HEK293T (cell line): ENCODE measurements at regions not wholly inside any gene's neighbourhood (a gene's known extent, or its start where the extent isn't known, plus 50 kb on each side); places are given as distances from the start of the nearest gene placed in this dataset.

Source experiments
- CTCF ChIA-PET: fragments of 350-600 bp; formaldehyde crosslinking; extraction: SDS; loops from one replicate; lab custom pipeline; 2021; ENCODE audit warnings: antibody characterized with exemption, inconsistent platforms; lab: Yijun Ruan, JAX
- POLR2A ChIA-PET: fragments of 350-600 bp; formaldehyde crosslinking; extraction: SDS; loops from one replicate; lab custom pipeline; 2020; ENCODE audit warnings: antibody characterized with exemption, inconsistent platforms; lab: Yijun Ruan, JAX
- DNase-seq: peaks from one replicate; pipeline ENCODE4 v3.0.0; 2012; ENCODE audit warnings: mixed read lengths; ENCODE audit errors: extremely low spot score
- ARNT ChIP-seq: fragments of 450-650 bp; IDR thresholded peaks from 2 replicates; pipeline ENCODE4 v1.6.1; 2017; ENCODE audit warnings: mild to moderate bottlenecking
- BHLHE40 ChIP-seq: fragments of 450-650 bp; IDR thresholded peaks from 2 replicates; pipeline ENCODE4 v1.6.1; 2016; ENCODE audit warnings: mild to moderate bottlenecking, moderate library complexity, borderline replicate concordance
- CTBP1 ChIP-seq: fragments of 450-650 bp; IDR thresholded peaks from 2 replicates; pipeline ENCODE4 v1.6.1; 2016; ENCODE audit warnings: borderline replicate concordance
- ELF4 ChIP-seq: fragments of 450-650 bp; IDR thresholded peaks from 2 replicates; pipeline ENCODE4 v1.6.1; 2017; ENCODE audit warnings: antibody characterized with exemption
- FOXA1 ChIP-seq: fragments of 450-650 bp; IDR thresholded peaks from 2 replicates; pipeline ENCODE4 v1.6.1; 2016; ENCODE audit warnings: mild to moderate bottlenecking
- FOXK2 ChIP-seq: fragments of 450-650 bp; IDR thresholded peaks from 2 replicates; pipeline ENCODE4 v1.6.1; 2016; ENCODE audit warnings: mild to moderate bottlenecking
- FOXM1 ChIP-seq: fragments of 450-650 bp; IDR thresholded peaks from 2 replicates; pipeline ENCODE4 v1.6.1; 2017; ENCODE audit warnings: mild to moderate bottlenecking, borderline replicate concordance
- HDGF ChIP-seq: fragments of 450-650 bp; IDR thresholded peaks from 2 replicates; pipeline ENCODE4 v1.6.1; 2017; ENCODE audit warnings: antibody characterized with exemption, borderline replicate concordance
- L3MBTL2 ChIP-seq: fragments of 450-650 bp; conservative IDR thresholded peaks from 2 replicates; pipeline ENCODE4 v1.6.1; 2016; ENCODE audit warnings: mild to moderate bottlenecking
- LEF1 ChIP-seq: fragments of 450-650 bp; IDR thresholded peaks from 2 replicates; pipeline ENCODE4 v1.6.1; 2017; ENCODE audit warnings: mild to moderate bottlenecking, borderline replicate concordance
- NFRKB ChIP-seq: fragments of 450-650 bp; IDR thresholded peaks from 2 replicates; pipeline ENCODE4 v1.6.1; 2016; ENCODE audit warnings: mild to moderate bottlenecking, moderate library complexity
- PKNOX1 ChIP-seq: fragments of 450-650 bp; IDR thresholded peaks from 2 replicates; pipeline ENCODE4 v1.6.1; 2016
- SP1 ChIP-seq: fragments of 450-650 bp; IDR thresholded peaks from 2 replicates; pipeline ENCODE4 v1.6.1; 2017
- SUZ12 ChIP-seq: fragments of 450-650 bp; IDR thresholded peaks from 2 replicates; pipeline ENCODE4 v1.6.1; 2016; ENCODE audit warnings: mild to moderate bottlenecking
- TARDBP ChIP-seq: fragments of 450-650 bp; IDR thresholded peaks from 2 replicates; pipeline ENCODE4 v1.6.1; 2016
- ZNF384 ChIP-seq: fragments of 450-650 bp; IDR thresholded peaks from 2 replicates; pipeline ENCODE4 v1.6.1; 2016

DNA sequence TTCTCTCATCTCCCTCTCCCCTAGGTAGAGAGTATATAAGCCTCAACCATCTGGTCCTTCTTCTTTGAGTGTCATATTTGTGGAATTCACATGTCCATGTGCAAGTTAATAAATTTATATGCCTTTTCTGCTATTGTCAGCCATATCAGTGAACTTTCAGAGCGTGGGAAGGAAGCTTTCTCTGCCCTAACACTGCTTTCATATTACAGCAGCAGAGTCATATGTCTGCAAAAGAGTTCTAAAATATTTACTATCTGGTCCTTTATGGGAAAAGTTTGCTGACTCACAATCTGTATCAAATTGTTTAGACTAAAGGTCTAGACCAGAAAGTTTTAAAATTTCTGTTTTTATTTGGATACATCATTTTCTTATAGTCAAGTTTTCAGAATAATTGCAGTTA is 669.0 kb downstream of the LRRC70 start:
- POLR2A ChIA-PET: no interaction called here
- no peak for DNase-seq
- CTCF ChIA-PET: no interaction called here
- TF ChIP-seq LEF1 (no peak), TARDBP (no peak), HDGF (no peak), PKNOX1 (no peak), ARNT (no peak), ELF4 (no peak), FOXA1 (no peak), FOXK2 (no peak), SP1 (no peak), BHLHE40 (no peak), ZNF384 (no peak), L3MBTL2 (no peak)

DNA sequence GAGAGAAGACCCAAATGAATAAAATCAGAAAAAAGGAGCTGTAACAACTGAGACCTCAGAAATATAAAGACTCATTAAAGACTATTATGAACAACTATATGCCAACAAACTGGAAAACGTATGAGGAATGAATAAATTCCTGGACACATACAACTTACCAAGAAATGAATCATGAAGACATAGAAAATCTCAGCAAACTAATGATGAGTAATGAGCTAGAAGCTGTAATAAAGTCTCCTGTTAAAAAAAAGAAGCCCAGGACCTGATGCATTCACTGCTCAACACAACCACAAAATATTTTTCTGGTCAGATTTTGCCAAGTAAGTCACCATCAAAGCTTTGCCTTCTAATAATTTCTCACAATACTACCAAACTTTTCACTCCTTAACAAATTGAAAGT is 666.7 kb downstream of the LRRC70 start:
- DNase-seq: no peak
- TF ChIP-seq TARDBP: no peak
- TF ChIP-seq ELF4: no peak
- TF ChIP-seq HDGF: no peak
- TF ChIP-seq L3MBTL2: no peak
- TF ChIP-seq ZNF384: no peak
- no peak for TF ChIP-seq FOXA1
- TF ChIP-seq CTBP1: no peak
- ChIA-PET POLR2A (no interaction called here), CTCF (no interaction called here)

DNA sequence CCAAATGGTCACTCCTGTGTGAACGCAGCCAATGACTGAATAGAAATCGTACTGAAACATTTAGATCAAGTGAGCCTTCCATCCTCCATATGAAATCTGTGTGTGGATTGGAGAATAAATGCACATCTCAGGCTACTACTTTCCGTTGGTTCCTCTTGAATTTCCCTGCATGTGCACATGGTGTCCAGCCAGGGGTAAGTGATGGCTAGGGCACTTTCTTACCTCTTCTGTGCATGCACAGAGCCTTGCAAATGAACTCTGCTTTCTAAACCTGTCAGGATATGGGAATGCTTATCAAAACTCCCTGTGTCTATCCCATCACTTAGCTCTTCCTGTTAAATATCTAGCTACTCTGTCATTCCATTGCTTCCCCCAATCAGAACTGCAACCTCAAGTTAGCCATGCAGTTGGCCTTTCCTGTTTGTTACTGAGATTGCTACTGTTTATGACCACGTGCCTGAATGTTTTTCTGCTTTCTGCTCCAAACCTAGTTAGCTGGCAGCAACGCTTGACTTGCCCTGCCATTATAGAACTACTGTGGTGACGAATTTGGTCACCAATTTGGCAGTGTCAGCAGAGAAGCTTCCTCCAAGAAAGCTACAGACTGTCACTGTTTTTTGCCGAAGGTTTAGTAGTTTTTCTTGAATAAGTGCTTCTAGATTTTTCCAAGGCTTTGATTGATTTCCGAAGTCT is 661.6 kb downstream of the LRRC70 start:
- ChIA-PET CTCF (no interaction called here), POLR2A (no interaction called here)
- DNase-seq: no peak
- no peak for TF ChIP-seq L3MBTL2
- TF ChIP-seq LEF1: no peak
- no peak for TF ChIP-seq CTBP1
- TF ChIP-seq FOXM1: no peak
- TF ChIP-seq SUZ12: no peak
- TF ChIP-seq BHLHE40: no peak
- no peak for TF ChIP-seq PKNOX1
- no peak for TF ChIP-seq TARDBP

DNA sequence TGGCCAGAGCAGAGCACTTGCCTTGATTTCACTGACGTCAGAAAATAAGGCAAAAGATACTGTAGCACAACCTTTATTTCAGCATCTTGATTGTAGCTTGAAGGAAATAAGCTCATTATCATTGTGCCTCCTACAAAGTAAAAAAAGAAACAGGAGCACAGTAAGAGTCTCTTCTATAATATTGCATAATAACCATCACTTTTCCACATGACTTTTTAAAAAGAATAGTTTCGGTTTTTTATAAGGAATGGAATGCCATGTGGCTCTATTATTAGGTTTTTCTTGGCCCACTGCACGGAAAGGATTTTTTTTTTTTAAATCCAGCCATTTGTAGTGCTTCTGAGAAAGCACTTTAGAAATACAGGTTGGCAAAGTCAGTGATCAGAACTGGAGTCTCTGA is 655.3 kb downstream of the LRRC70 start:
- no peak for DNase-seq

DNA sequence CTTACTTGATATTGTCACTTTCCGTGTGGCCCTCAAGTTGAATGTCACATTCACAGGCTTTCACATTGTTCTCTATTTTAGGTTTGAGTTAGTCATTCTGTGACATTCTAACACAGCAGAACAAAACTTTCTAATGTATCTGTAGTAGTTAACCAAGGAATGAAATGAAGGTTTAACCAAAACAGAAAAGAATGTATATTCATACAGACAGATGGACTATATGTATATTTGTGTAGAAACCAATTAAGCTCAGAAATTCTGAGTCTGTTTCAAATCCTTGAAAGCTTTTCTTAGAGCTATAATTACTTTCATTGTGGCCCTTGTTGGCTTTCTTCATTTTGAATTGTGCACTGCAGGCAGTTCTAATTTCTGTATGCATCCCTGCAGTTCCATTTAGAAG is 654.7 kb downstream of the LRRC70 start:
- TF ChIP-seq NFRKB (no peak), ZNF384 (no peak), TARDBP (no peak), HDGF (no peak), SP1 (no peak), PKNOX1 (no peak), FOXK2 (no peak), CTBP1 (no peak), FOXM1 (no peak), FOXA1 (no peak), ELF4 (no peak), L3MBTL2 (no peak), LEF1 (no peak)
- DNase-seq: no peak
- ChIA-PET POLR2A (no interaction called here), CTCF (no interaction called here)

More for the DNA sequence above, 655.3 kb downstream of the LRRC70 start:
- no peak for TF ChIP-seq CTBP1
- no peak for TF ChIP-seq LEF1
- TF ChIP-seq NFRKB: no peak
- no peak for TF ChIP-seq FOXM1
- no peak for TF ChIP-seq SP1
- TF ChIP-seq ELF4: no peak
- no peak for TF ChIP-seq L3MBTL2
- TF ChIP-seq FOXK2: no peak
- no peak for TF ChIP-seq BHLHE40
- no peak for TF ChIP-seq ZNF384
- ChIA-PET POLR2A (no interaction called here), CTCF (no interaction called here)

DNA sequence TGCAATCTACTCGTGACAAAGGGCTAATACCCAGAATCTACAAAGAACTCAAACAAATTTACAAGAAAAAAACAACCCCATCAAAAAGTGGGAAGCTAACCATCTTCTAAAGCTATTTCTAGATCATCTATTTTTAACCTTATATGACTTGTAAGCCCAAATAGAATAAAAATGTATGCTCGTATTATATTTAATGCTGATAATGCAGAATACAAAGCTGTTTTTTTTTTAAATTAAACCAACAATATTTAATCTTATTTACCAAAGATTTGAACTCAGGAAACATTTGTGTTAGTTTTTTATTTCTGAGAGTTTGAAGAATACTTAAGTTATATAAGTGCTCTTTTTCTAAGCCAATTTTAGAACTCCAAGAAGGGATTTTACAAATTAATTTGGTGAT is 652.1 kb downstream of the LRRC70 start:
- TF ChIP-seq SUZ12: no peak
- no peak for TF ChIP-seq ELF4
- POLR2A ChIA-PET: no interaction called here
- CTCF ChIA-PET: no interaction called here
- DNase-seq: no peak

GRCh38 chr5:63228154-63228553 is 649.5 kb downstream of the LRRC70 start:
- ChIA-PET POLR2A (no interaction called here), CTCF (no interaction called here)
- no peak for DNase-seq
- TF ChIP-seq ARNT: no peak
- no peak for TF ChIP-seq FOXM1
- no peak for TF ChIP-seq L3MBTL2
- TF ChIP-seq FOXK2: no peak
- TF ChIP-seq HDGF: no peak
- TF ChIP-seq LEF1: no peak
- no peak for TF ChIP-seq BHLHE40
- TF ChIP-seq TARDBP: no peak
- TF ChIP-seq SP1: no peak
- no peak for TF ChIP-seq PKNOX1
- no peak for TF ChIP-seq FOXA1
- no peak for TF ChIP-seq SUZ12
- no peak for TF ChIP-seq CTBP1
